Middle frontal gyrus (tissue), 1 donor: ENCODE measurements at regions not wholly inside any gene's neighbourhood (a gene's known extent, or its start where the extent isn't known, plus 50 kb on each side); places are given as distances from the start of the nearest gene placed in this dataset.

Source experiments
- DNase-seq: peaks from one replicate; pipeline ENCODE4 v3.0.0-alpha.2; 2015; ENCODE audit warnings: low spot score; ENCODE audit errors: extremely low spot score

DNA sequence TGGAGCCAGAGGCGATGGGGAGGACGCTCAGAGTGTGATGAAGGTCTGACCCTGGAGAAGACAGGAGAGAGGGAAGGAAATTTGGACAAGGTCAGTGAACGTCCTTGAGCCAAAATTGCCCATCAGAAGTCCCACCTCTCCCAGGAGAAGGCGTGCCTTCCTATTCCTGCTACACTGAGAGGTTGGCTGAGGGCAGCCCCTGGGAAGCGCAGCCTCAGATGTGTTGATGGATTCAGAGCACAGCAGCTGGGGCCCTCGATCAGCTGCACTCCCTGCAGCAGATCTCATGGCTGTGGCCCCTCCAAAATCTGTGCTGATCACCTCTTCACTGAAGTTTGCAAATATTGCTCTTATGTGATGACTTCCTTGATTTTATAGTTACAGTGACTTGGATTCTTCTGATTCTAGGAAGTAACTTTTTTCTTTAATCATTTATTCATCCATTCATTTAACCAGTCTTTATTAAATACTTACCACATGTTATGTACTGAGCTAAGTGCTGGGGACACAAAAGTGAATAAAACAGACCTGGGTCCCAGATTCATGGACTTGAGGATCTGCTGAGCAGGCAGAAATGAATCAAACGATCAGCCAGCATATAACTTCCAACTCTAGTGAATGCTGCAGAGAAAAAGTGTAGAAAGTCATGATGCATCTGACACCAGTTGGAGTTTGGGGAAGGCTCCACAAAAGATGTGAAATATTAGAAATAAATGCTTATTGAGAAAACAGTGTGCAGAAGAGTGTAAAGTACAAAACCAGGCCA lies 69.6 kb upstream of the ARMC2 start:
- DNase-seq = no peak

GRCh38 chr6:108779536-108780275 lies 68.5 kb upstream of the ARMC2 start:
- DNase-seq = no peak

GRCh38 chr6:108780784-108781183 lies 67.4 kb upstream of the ARMC2 start:
- no peak for DNase-seq

DNA sequence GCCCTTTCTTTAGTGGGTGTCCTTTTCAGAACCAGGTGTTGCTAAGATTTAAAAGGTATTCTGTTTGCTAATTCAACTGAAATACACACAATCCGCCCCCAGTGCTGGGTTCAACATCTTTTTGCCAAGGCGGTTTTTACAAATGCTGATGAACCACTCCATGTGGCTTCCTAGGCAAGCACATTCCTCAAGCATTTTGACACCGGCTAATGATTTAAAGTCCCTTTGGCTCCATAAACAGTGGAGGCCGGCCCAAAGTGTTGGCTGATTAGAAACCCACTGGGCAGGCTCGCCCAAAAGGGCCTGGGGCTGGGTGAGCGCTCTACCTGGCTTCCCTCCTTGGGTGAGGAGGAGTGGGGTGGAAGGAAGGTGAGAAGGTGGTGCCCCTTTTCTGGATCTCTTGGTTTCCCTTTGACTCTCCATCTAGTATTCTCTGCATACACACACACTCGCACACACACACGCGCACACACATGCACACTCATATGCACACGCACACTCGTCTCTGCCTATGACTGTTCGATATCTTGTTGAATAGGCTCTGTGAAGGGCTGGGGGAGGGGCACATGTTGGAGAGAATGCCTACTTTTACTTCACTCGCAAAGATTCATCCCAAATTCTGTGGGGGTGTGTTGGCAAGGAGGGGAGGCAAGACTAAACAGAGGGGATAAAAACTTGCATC lies 66.7 kb upstream of the ARMC2 start:
- no peak for DNase-seq

- peak; percentile 63 for DNase-seq
Measured at GRCh38 chr6:108782179-108783041, 65.8 kb upstream of the ARMC2 start.

DNA sequence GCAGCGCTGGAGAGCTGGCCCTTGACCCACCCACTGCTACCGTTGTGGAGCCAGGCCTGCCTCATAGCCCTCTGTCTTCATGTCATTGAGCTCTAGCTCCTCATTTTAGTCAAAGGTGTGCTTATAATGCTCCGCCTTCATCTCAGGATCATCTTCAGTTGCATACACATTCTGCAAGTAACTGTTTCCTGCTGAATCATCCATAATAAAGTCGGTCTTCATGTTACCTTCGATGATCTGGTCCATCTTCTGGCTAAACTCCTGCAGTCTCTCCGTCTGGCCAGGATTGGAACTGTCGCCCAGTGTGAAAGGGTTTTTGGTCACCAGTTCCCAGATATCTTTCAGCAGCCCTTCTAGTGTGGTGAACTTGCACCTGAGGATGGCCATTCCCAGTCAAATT lies 62.6 kb upstream of the ARMC2 start:
- DNase-seq = no peak

GRCh38 chr6:108788416-108788815 lies 59.8 kb upstream of the ARMC2 start:
- no peak for DNase-seq

DNA sequence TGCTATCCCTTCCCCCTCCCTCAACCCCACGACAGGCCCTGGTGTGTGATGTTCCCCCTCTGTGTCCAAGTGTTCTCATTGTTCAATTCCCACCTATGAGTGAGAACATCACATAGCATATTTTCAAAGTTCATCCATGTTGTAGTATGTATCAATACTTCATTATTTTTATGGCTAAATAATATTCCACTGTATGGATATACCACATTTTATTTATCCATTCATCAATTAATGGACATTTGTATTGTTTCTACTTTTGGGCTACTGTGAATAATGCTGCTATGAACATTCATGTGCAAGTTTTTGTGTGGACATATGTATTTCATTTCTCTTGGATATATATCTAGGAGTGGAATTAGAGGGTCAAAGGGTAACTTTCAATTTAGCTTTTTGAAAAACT lies 58.7 kb upstream of the ARMC2 start:
- DNase-seq = no peak

- DNase-seq = no peak
Measured at GRCh38 chr6:108791700-108792099, 56.5 kb upstream of the ARMC2 start.

- no peak for DNase-seq
Measured at GRCh38 chr6:108793516-108794251, 54.5 kb upstream of the ARMC2 start.

- DNase-seq = no peak
Measured at GRCh38 chr6:108795122-108795521, 53.1 kb upstream of the ARMC2 start.

- DNase-seq = no peak
Measured at GRCh38 chr6:108795814-108796213, 52.4 kb upstream of the ARMC2 start.

DNA sequence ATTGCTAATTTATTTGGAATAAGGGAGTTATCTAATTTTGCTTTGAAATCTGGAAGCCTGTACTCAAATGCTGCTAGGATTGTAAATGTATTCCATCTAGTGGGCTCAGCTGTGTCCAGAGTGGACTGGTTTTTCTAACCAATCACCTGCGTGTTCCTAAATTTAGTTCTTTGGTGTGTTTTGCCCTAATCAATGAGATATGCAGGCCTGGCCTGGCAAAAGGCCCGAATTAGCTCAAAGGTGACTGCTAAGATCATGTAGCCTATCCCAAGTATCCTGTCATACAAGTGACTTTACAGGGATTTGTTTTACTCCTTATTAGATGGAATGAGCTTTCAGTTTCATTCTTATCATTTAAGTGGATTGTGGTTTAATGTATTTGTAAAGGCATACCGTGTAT lies 51.3 kb upstream of the ARMC2 start:
- no peak for DNase-seq

- DNase-seq = no peak
Measured at GRCh38 chr6:108797951-108798669, 50.1 kb upstream of the ARMC2 start.
